HL-60 (cell line): ENCODE measurements at regions not wholly inside any gene's neighbourhood (a gene's known extent, or its start where the extent isn't known, plus 50 kb on each side); places are given as distances from the start of the nearest gene placed in this dataset.

ENCODE experiments used
- DNase-seq, 2 experiments: peaks; one replicate each; pipeline ENCODE4 v3.0.0-alpha.2; 2010 to 2020; ENCODE audit warnings: low read depth in 1 of 2, low spot score in 1 of 2
- H3K27ac ChIP-seq: fragments of 250-450 bp; sonication (Bioruptor Pico); replicated peaks from 2 replicates; pipeline ENCODE4 v1.5.1; 2020; ENCODE audit warnings: mild to moderate bottlenecking, moderate library complexity
- H3K27me3 ChIP-seq: fragments of 250-450 bp; sonication (Bioruptor Pico); 2 replicates; pipeline ENCODE4 v1.5.1; 2021; ENCODE audit warnings: mild to moderate bottlenecking, moderate library complexity; ENCODE audit not compliant: insufficient read depth, poor library complexity, severe bottlenecking
- H3K4me3 ChIP-seq: replicated peaks from 2 replicates; pipeline ENCODE4 v1.5.1; 2011; ENCODE audit warnings: mild to moderate bottlenecking, control low read depth, low read length; ENCODE audit not compliant: insufficient read depth
- GABPA ChIP-seq: IDR thresholded peaks from 2 replicates; pipeline ENCODE4 v1.6.1; 2012; ENCODE audit warnings: low read depth
- POLR2AphosphoS5 ChIP-seq: IDR thresholded peaks from 2 replicates; pipeline ENCODE4 v1.6.1; 2012; ENCODE audit warnings: low read depth
- REST ChIP-seq: IDR thresholded peaks from 2 replicates; pipeline ENCODE4 v1.6.1; 2012; ENCODE audit warnings: low read depth; ENCODE audit not compliant: insufficient replicate concordance
- SPI1 ChIP-seq: IDR thresholded peaks from 2 replicates; pipeline ENCODE4 v1.6.1; 2012; ENCODE audit warnings: low read depth, mild to moderate bottlenecking, borderline replicate concordance
- TF ChIP-seq, protein P1 (sequence below): IDR thresholded peaks from one replicate; pipeline ENCODE4 v1.5.1; 2011; ENCODE audit warnings: low read length, control low read depth, inconsistent platforms; ENCODE audit not compliant: insufficient read depth

GRCh38 chr10:57303566-57303965 lies 942.5 kb upstream of the ZWINT start:
- no peak for DNase-seq
- H3K27me3 ChIP-seq = no peaks in the 10 kb centered on the region
- H3K4me3 ChIP-seq = no peak overlapping the region
- H3K27ac ChIP-seq = no peak overlapping the region
- TF ChIP-seq, protein P1, sequence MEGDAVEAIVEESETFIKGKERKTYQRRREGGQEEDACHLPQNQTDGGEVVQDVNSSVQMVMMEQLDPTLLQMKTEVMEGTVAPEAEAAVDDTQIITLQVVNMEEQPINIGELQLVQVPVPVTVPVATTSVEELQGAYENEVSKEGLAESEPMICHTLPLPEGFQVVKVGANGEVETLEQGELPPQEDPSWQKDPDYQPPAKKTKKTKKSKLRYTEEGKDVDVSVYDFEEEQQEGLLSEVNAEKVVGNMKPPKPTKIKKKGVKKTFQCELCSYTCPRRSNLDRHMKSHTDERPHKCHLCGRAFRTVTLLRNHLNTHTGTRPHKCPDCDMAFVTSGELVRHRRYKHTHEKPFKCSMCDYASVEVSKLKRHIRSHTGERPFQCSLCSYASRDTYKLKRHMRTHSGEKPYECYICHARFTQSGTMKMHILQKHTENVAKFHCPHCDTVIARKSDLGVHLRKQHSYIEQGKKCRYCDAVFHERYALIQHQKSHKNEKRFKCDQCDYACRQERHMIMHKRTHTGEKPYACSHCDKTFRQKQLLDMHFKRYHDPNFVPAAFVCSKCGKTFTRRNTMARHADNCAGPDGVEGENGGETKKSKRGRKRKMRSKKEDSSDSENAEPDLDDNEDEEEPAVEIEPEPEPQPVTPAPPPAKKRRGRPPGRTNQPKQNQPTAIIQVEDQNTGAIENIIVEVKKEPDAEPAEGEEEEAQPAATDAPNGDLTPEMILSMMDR = no peak
- TF ChIP-seq REST = no peak
- TF ChIP-seq SPI1 = no peak
- no peak for TF ChIP-seq POLR2AphosphoS5
- TF ChIP-seq GABPA = no peak

GRCh38 chr10:57300718-57301117 lies 939.7 kb upstream of the ZWINT start:
- DNase-seq = no peak
- no peaks in the 10 kb centered on the region for H3K27me3 ChIP-seq
- TF ChIP-seq GABPA = no peak
- TF ChIP-seq SPI1 = no peak
- no peak for TF ChIP-seq POLR2AphosphoS5
- TF ChIP-seq, protein P1 = no peak
- no peak for TF ChIP-seq REST
- H3K27ac ChIP-seq = no peak overlapping the region
- H3K4me3 ChIP-seq = no peak overlapping the region

DNA sequence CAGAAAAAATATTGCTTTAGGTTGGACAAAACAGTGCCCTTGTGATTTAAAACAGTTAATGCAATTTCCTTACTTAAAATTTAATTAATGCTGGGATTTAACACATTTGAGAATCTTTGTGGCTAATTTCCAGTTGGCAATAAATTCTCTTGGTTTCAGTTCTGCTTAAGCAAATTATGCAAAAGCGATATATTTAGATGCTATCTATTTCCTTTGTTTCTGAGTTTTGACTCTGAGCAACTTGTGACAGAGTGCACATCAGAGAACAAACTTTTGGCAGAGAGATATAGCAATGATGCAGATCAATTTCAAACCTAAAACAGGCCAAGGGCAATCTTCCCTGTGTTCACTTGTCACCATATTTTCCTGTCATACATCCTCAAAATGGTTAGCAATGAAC lies 933.6 kb upstream of the ZWINT start:
- DNase-seq = no peak
- H3K27ac ChIP-seq = no peak overlapping the region
- no peak for TF ChIP-seq REST
- H3K4me3 ChIP-seq = no peak overlapping the region
- H3K27me3 ChIP-seq = no peaks in the 10 kb centered on the region

DNA sequence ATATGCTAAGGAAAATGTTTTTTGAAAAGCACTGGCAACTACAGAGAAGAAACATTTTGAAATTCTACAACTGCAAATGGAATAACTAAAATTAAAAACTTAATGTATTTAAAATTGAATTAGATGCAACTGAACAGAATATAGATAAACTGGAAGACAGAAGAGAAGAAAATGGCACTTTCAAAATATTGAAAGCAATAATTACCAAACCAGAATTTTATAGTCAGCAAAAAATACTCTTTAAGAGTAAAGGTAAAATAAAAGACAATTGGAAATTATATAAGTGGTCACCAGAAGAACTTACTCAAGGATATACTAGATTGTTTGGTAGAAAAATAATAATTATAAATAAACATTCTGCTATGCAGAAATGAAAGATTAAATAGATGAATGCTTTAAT lies 927.7 kb upstream of the ZWINT start:
- no peak overlapping the region for H3K4me3 ChIP-seq
- TF ChIP-seq, protein P1 = no peak
- TF ChIP-seq REST (no peak), POLR2AphosphoS5 (no peak), SPI1 (no peak), GABPA (no peak)
- no peak overlapping the region for H3K27ac ChIP-seq
- no peaks in the 10 kb centered on the region for H3K27me3 ChIP-seq
- DNase-seq = no peak
